A673 (cell line): ENCODE measurements at regions not wholly inside any gene's neighbourhood (a gene's known extent, or its start where the extent isn't known, plus 50 kb on each side); places are given as distances from the start of the nearest gene placed in this dataset.

Source experiments
- BruUV-seq: library from RNA; stranded (reverse); fragments of 400-500 nt; replicated peaks from 2 replicates; lab custom pipeline; 2021; lab: Mats Ljungman, UMichigan
- CTCF ChIA-PET: fragments of 300-600 bp; sonication (Branson Sonifier 250); formaldehyde crosslinking; loops from one replicate; lab custom pipeline; 2022; ENCODE audit warnings: antibody characterized with exemption; lab: Charles Lee
- POLR2A ChIA-PET: fragments of 300-600 bp; sonication (Branson Sonifier 250); formaldehyde crosslinking; loops from one replicate; lab custom pipeline; 2022; ENCODE audit warnings: antibody characterized with exemption; ENCODE audit not compliant: low non-redundant PET; lab: Charles Lee
- DNase-seq: peaks from one replicate; pipeline ENCODE4 v3.0.0-alpha.2; 2015; ENCODE audit warnings: low spot score
- H3K27ac ChIP-seq: fragments of 200-600 bp; sonication (generic); 2 replicates; pipeline ENCODE4 v1.5.1; 2016; ENCODE audit warnings: mixed run types, low read depth, mild to moderate bottlenecking, mixed read lengths, antibody characterized with exemption, low read length; ENCODE audit not compliant: poor library complexity, severe bottlenecking
- H3K27me3 ChIP-seq: fragments of 200-600 bp; sonication (generic); replicated peaks from 2 replicates; pipeline ENCODE4 v1.6.1; 2017; ENCODE audit warnings: mixed run types, low read depth, mild to moderate bottlenecking, mixed read lengths, antibody characterized with exemption, low read length; ENCODE audit not compliant: insufficient read depth, poor library complexity
- H3K36me3 ChIP-seq: fragments of 200-600 bp; sonication (generic); 2 replicates; pipeline ENCODE4 v1.6.1; 2016; ENCODE audit warnings: mixed run types, mild to moderate bottlenecking, mixed read lengths, antibody characterized with exemption, low read length; ENCODE audit not compliant: insufficient read depth, poor library complexity, severe bottlenecking
- H3K4me1 ChIP-seq: fragments of 200-600 bp; sonication (generic); 2 replicates; pipeline ENCODE4 v1.6.1; 2017; ENCODE audit warnings: mixed run types, mild to moderate bottlenecking, mixed read lengths, antibody characterized with exemption, low read length; ENCODE audit not compliant: insufficient read depth, poor library complexity, severe bottlenecking
- H3K4me3 ChIP-seq: fragments of 200-600 bp; sonication (generic); 2 replicates; pipeline ENCODE4 v1.5.1; 2016; ENCODE audit warnings: low read depth, mixed run types, mild to moderate bottlenecking, mixed read lengths, low read length; ENCODE audit not compliant: poor library complexity, severe bottlenecking
- H3K9me3 ChIP-seq: fragments of 200-600 bp; sonication (generic); 2 replicates; pipeline ENCODE4 v1.6.1; 2016; ENCODE audit warnings: mixed run types, low read depth, mild to moderate bottlenecking, mixed read lengths, antibody characterized with exemption, low read length; ENCODE audit not compliant: poor library complexity, severe bottlenecking
- EZH2 ChIP-seq: fragments of 200-600 bp; sonication (generic); IDR thresholded peaks from 2 replicates; pipeline ENCODE4 v1.6.1; 2017; ENCODE audit warnings: borderline replicate concordance, low read depth, mild to moderate bottlenecking, mixed read lengths, antibody characterized with exemption, low read length; ENCODE audit not compliant: poor library complexity, severe bottlenecking
- intact Hi-C: fragments of 100-400 bp; cut with micrococcal nuclease; formaldehyde crosslinking; loops from one replicate; pipeline ENCODE4 v1.10.0; 2022; ENCODE audit not compliant: unreplicated experiment
- TF ChIP-seq, protein P1 (sequence below): fragments of 300-800, 200-600 bp; sonication (generic); conservative IDR thresholded peaks from 2 replicates; pipeline ENCODE4 v1.5.1; 2017; ENCODE audit warnings: low read depth, mild to moderate bottlenecking, antibody characterized with exemption, low read length, moderate library complexity, mixed read lengths

DNA sequence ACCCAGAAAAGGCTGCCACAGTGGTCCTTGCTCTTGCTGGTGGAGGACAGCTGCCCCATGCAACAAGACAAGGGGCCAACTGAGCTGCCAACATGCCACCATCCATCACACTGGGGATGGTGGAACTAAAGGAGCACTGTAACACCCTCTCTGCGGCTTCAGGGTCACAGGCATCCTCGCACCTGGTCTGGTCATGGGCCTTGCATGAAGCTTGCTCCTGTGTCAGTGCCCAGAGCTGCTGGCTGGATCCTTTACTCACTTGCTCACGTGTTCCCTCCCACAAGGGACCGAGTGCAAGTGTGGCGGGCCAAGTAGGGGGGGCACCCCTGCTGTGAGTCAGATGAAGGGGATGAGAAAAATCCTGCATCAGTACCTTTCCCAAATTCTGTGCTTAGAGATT lies 972.3 kb upstream of the DDX18 start:
- no peak for DNase-seq
- Histone ChIP-seq H3K4me3 (no peak overlapping the region), H3K27ac (no peak overlapping the region), H3K27me3 (no peaks in the 10 kb centered on the region), H3K9me3 (peaks cover 23% of the 10 kb centered on the region), H3K36me3 (no peaks in the 10 kb centered on the region), H3K4me1 (no peaks in the 10 kb centered on the region)
- POLR2A ChIA-PET: no interaction called here
- TF ChIP-seq, protein P1, sequence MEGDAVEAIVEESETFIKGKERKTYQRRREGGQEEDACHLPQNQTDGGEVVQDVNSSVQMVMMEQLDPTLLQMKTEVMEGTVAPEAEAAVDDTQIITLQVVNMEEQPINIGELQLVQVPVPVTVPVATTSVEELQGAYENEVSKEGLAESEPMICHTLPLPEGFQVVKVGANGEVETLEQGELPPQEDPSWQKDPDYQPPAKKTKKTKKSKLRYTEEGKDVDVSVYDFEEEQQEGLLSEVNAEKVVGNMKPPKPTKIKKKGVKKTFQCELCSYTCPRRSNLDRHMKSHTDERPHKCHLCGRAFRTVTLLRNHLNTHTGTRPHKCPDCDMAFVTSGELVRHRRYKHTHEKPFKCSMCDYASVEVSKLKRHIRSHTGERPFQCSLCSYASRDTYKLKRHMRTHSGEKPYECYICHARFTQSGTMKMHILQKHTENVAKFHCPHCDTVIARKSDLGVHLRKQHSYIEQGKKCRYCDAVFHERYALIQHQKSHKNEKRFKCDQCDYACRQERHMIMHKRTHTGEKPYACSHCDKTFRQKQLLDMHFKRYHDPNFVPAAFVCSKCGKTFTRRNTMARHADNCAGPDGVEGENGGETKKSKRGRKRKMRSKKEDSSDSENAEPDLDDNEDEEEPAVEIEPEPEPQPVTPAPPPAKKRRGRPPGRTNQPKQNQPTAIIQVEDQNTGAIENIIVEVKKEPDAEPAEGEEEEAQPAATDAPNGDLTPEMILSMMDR: no peak
- TF ChIP-seq EZH2: no peak
- intact Hi-C loops: no loop called here
- CTCF ChIA-PET: no interaction called here
- BruUV-seq: no TSS peak

- intact Hi-C loops: no loop called here
- Histone ChIP-seq H3K4me1 (no peaks in the 10 kb centered on the region), H3K9me3 (peaks cover 28% of the 10 kb centered on the region), H3K27ac (no peak overlapping the region), H3K27me3 (no peaks in the 10 kb centered on the region), H3K36me3 (no peaks in the 10 kb centered on the region), H3K4me3 (no peak overlapping the region)
- BruUV-seq: no TSS peak
- no peak for DNase-seq
- ChIA-PET CTCF (no interaction called here), POLR2A (no interaction called here)
- TF ChIP-seq, protein P1: no peak
- no peak for TF ChIP-seq EZH2
Observed at GRCh38 chr2:116859708-116860107, 954.8 kb upstream of the DDX18 start.

DNA sequence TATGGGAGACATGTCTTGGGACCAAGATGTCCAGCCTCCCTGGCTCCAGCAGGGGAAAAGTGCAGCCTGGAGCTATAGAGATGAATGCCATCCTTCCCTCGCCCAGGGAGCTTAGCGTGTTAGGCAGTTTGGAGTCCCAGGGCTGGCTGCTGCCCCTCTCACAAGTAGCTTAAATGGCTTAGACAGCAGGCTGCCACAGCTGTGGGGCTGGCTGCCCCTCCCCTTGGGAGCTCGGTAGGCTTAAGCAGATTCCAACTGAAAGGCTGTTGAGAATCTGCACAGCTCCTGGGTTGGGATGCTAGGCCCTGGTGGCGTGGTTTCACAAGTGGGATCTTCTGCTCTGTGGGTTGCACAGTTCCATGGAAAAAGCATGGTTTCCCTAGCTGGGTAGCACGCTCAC lies 940.5 kb upstream of the DDX18 start:
- Histone ChIP-seq H3K4me1 (no peaks in the 10 kb centered on the region), H3K27me3 (no peaks in the 10 kb centered on the region), H3K27ac (no peak overlapping the region), H3K4me3 (no peak overlapping the region), H3K9me3 (peaks cover 24% of the 10 kb centered on the region), H3K36me3 (no peaks in the 10 kb centered on the region)
- intact Hi-C loops: no loop called here
- ChIA-PET CTCF (no interaction called here), POLR2A (no interaction called here)
- no peak for DNase-seq
- no TSS peak for BruUV-seq
- TF ChIP-seq, protein P1: no peak
- no peak for TF ChIP-seq EZH2

GRCh38 chr2:116877274-116877673 lies 937.2 kb upstream of the DDX18 start:
- Histone ChIP-seq H3K9me3 (peaks cover 26% of the 10 kb centered on the region), H3K36me3 (no peaks in the 10 kb centered on the region), H3K4me3 (no peak overlapping the region), H3K27ac (no peak overlapping the region), H3K27me3 (no peaks in the 10 kb centered on the region), H3K4me1 (no peaks in the 10 kb centered on the region)
- ChIA-PET CTCF (no interaction called here), POLR2A (no interaction called here)
- no peak for DNase-seq
- no TSS peak for BruUV-seq
- no peak for TF ChIP-seq EZH2
- TF ChIP-seq, protein P1: no peak
- intact Hi-C loops: no loop called here
